ENCODE measurements at regions not wholly inside any gene's neighbourhood (a gene's known extent, or its start where the extent isn't known, plus 50 kb on each side); places are given as distances from the start of the nearest gene placed in this dataset.

- TF ChIP-seq, protein P1, sequence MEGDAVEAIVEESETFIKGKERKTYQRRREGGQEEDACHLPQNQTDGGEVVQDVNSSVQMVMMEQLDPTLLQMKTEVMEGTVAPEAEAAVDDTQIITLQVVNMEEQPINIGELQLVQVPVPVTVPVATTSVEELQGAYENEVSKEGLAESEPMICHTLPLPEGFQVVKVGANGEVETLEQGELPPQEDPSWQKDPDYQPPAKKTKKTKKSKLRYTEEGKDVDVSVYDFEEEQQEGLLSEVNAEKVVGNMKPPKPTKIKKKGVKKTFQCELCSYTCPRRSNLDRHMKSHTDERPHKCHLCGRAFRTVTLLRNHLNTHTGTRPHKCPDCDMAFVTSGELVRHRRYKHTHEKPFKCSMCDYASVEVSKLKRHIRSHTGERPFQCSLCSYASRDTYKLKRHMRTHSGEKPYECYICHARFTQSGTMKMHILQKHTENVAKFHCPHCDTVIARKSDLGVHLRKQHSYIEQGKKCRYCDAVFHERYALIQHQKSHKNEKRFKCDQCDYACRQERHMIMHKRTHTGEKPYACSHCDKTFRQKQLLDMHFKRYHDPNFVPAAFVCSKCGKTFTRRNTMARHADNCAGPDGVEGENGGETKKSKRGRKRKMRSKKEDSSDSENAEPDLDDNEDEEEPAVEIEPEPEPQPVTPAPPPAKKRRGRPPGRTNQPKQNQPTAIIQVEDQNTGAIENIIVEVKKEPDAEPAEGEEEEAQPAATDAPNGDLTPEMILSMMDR (conservative IDR thresholded peaks at IDR 0.05; ENCODE audit: low read depth, low read length), result no peak
- no peak for TF ChIP-seq EZH2 (IDR thresholded peaks at IDR 0.05; ENCODE audit: borderline replicate concordance, low read depth, low read length, poor library complexity, severe bottlenecking)
Measured at GRCh38 chr2:19744456-19745199, 157.2 kb downstream of the TTC32 start.
